ENCODE measurements at regions not wholly inside any gene's neighbourhood (a gene's known extent, or its start where the extent isn't known, plus 50 kb on each side); places are given as distances from the start of the nearest gene placed in this dataset.

DNA sequence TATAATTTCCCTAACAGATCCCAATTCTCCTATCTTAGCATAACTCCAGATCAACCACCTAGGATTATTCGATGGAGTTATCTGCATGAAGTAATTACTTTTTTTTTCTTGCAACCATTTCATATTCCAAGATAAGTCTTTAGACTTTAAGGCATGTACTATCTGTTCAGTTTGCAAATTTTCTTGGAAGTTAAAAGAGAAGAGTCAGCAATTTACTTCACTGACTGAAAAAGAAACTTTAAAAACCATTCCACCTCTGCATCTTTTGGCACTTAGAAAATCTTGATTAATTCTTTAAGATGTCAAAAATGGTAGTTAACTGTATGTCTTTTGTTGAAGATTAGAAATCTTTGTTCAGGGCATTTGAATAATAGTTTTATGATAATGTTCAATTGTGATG is 830.5 kb upstream of the KLHL29 start:
- no TSS peak for BruUV-seq (replicated peaks)
- H3K9me3 Mint-ChIP-seq (ENCODE audit: unreplicated experiment) = no peaks in the 10 kb centered on the region
- H3K27me3 ChIP-seq (replicated peaks; ENCODE audit: control insufficient read depth, insufficient read depth, low read length) = no peaks in the 10 kb centered on the region
- TF ChIP-seq CTCF (IDR thresholded peaks at IDR 0.05; ENCODE audit: insufficient read depth in 1 of 2, low read depth in 1 of 2, low read length in 1 of 2, severe bottlenecking in 1 of 2, unreplicated experiment in 1 of 2) = no peak
- peaks cover 5% of the 10 kb centered on the region for H3K27me3 Mint-ChIP-seq (ENCODE audit: insufficient read depth, unreplicated experiment)
- H3K4me3 Mint-ChIP-seq (ENCODE audit: unreplicated experiment) = no peak overlapping the region
- no peak overlapping the region for H3K27ac Mint-ChIP-seq (ENCODE audit: unreplicated experiment)
- no peaks in the 10 kb centered on the region for H3K36me3 Mint-ChIP-seq (ENCODE audit: insufficient read depth, unreplicated experiment)
- no peak overlapping the region for H3K4me3 ChIP-seq (ENCODE audit: low read depth, low read length)
- POLR2A ChIA-PET = no interaction called here
- no peaks in the 10 kb centered on the region for H3K4me1 Mint-ChIP-seq (ENCODE audit: low read depth, unreplicated experiment)
- no peaks in the 10 kb centered on the region for H3K36me3 ChIP-seq (ENCODE audit: control insufficient read depth, insufficient read depth, low read length)
- CTCF ChIA-PET = no interaction called here
- no peak for DNase-seq
- intact Hi-C loops (cut with micrococcal nuclease; ENCODE audit: unreplicated experiment) = no loop called here
- no peaks in the 10 kb centered on the region for H3K9me3 ChIP-seq
- H3K4me1 ChIP-seq = no peaks in the 10 kb centered on the region

GRCh38 chr2:22557406-22557805 is 827.6 kb upstream of the KLHL29 start:
- TF ChIP-seq CTCF (IDR thresholded peaks at IDR 0.05; ENCODE audit: insufficient read depth in 1 of 2, low read depth in 1 of 2, low read length in 1 of 2, severe bottlenecking in 1 of 2, unreplicated experiment in 1 of 2) = no peak
- no peaks in the 10 kb centered on the region for H3K36me3 Mint-ChIP-seq (ENCODE audit: insufficient read depth, unreplicated experiment)
- no peak overlapping the region for H3K27ac Mint-ChIP-seq (ENCODE audit: unreplicated experiment)
- no TSS peak for BruUV-seq (replicated peaks)
- Histone ChIP-seq H3K4me1 (no peaks in the 10 kb centered on the region), H3K27me3 (replicated peaks; ENCODE audit: control insufficient read depth, insufficient read depth, low read length) (no peaks in the 10 kb centered on the region), H3K4me3 (ENCODE audit: low read depth, low read length) (no peak overlapping the region), H3K36me3 (ENCODE audit: control insufficient read depth, insufficient read depth, low read length) (no peaks in the 10 kb centered on the region), H3K9me3 (no peaks in the 10 kb centered on the region)
- no peaks in the 10 kb centered on the region for H3K9me3 Mint-ChIP-seq (ENCODE audit: unreplicated experiment)
- DNase-seq = no peak
- POLR2A ChIA-PET = no interaction called here
- CTCF ChIA-PET = no interaction called here
- no peaks in the 10 kb centered on the region for H3K4me1 Mint-ChIP-seq (ENCODE audit: low read depth, unreplicated experiment)
- no peak overlapping the region for H3K4me3 Mint-ChIP-seq (ENCODE audit: unreplicated experiment)
- intact Hi-C loops (cut with micrococcal nuclease; ENCODE audit: unreplicated experiment) = no loop called here
- peaks cover 5% of the 10 kb centered on the region for H3K27me3 Mint-ChIP-seq (ENCODE audit: insufficient read depth, unreplicated experiment)

GRCh38 chr2:22560021-22560420 is 825.0 kb upstream of the KLHL29 start:
- intact Hi-C loops (cut with micrococcal nuclease; ENCODE audit: unreplicated experiment) = no loop called here
- Histone ChIP-seq H3K4me1 (no peaks in the 10 kb centered on the region), H3K9me3 (no peaks in the 10 kb centered on the region)

More at GRCh38 chr2:22560021-22560420, 825.0 kb upstream of the KLHL29 start:
- Histone ChIP-seq H3K36me3 (ENCODE audit: control insufficient read depth, insufficient read depth, low read length) (no peaks in the 10 kb centered on the region), H3K27me3 (replicated peaks; ENCODE audit: control insufficient read depth, insufficient read depth, low read length) (no peaks in the 10 kb centered on the region), H3K4me3 (ENCODE audit: low read depth, low read length) (no peak overlapping the region)
- Mint-ChIP-seq H3K4me1 (ENCODE audit: low read depth, unreplicated experiment) (no peaks in the 10 kb centered on the region), H3K4me3 (ENCODE audit: unreplicated experiment) (no peak overlapping the region), H3K27me3 (ENCODE audit: insufficient read depth, unreplicated experiment) (peaks cover 8% of the 10 kb centered on the region), H3K27ac (ENCODE audit: unreplicated experiment) (no peak overlapping the region), H3K9me3 (ENCODE audit: unreplicated experiment) (no peaks in the 10 kb centered on the region), H3K36me3 (ENCODE audit: insufficient read depth, unreplicated experiment) (no peaks in the 10 kb centered on the region)
- POLR2A ChIA-PET = no interaction called here
- BruUV-seq (replicated peaks) = no TSS peak
- CTCF ChIA-PET = no interaction called here
- no peak for DNase-seq
- no peak for TF ChIP-seq CTCF (IDR thresholded peaks at IDR 0.05; ENCODE audit: insufficient read depth in 1 of 2, low read depth in 1 of 2, low read length in 1 of 2, severe bottlenecking in 1 of 2, unreplicated experiment in 1 of 2)

Measured in Caco-2 (cell line).